Trophoblast cell (in vitro differentiated cells and primary cell): ENCODE measurements at regions not wholly inside any gene's neighbourhood (a gene's known extent, or its start where the extent isn't known, plus 50 kb on each side); places are given as distances from the start of the nearest gene placed in this dataset.
A peak's percentile ranks its signal among the peaks of the same experiment; 100 is the strongest.

Experiments
- DNase-seq, 2 donors: peaks; one replicate each; pipeline ENCODE4 v3.0.0-alpha.2; 2016
- H2AFZ ChIP-seq: 2 replicates; pipeline ENCODE4 v1.6.1; 2013; ENCODE audit warnings: low read length, moderate library complexity, mild to moderate bottlenecking; ENCODE audit not compliant: insufficient read depth, poor library complexity
- H2AK5ac ChIP-seq: 2 replicates; pipeline ENCODE4 v1.6.1; 2013; ENCODE audit warnings: mild to moderate bottlenecking, low read length
- H2BK120ac ChIP-seq: 2 replicates; pipeline ENCODE4 v1.6.1; 2013; ENCODE audit warnings: low read length, mild to moderate bottlenecking, moderate library complexity; ENCODE audit not compliant: insufficient read depth, poor library complexity
- H2BK12ac ChIP-seq: 2 replicates; pipeline ENCODE4 v1.6.1; 2013; ENCODE audit warnings: mild to moderate bottlenecking, low read length, moderate library complexity
- H2BK5ac ChIP-seq: 2 replicates; pipeline ENCODE4 v1.6.1; 2013; ENCODE audit warnings: low read length, low read depth, moderate library complexity, mild to moderate bottlenecking; ENCODE audit not compliant: poor library complexity
- H3K14ac ChIP-seq: 2 replicates; pipeline ENCODE4 v1.6.1; 2013; ENCODE audit warnings: mild to moderate bottlenecking, low read length
- H3K18ac ChIP-seq: 2 replicates; pipeline ENCODE4 v1.6.1; 2013; ENCODE audit warnings: mild to moderate bottlenecking, low read length
- H3K23ac ChIP-seq: 2 replicates; pipeline ENCODE4 v1.6.1; 2013; ENCODE audit warnings: low read length
- H3K27ac ChIP-seq: 2 replicates; pipeline ENCODE4 v1.5.1; 2013; ENCODE audit warnings: low read depth, mild to moderate bottlenecking, inconsistent platforms, low read length, moderate library complexity
- H3K27me3 ChIP-seq: 2 replicates; pipeline ENCODE4 v1.6.1; 2013; ENCODE audit warnings: inconsistent platforms, mild to moderate bottlenecking, low read length, moderate library complexity; ENCODE audit not compliant: insufficient read depth
- H3K36me3 ChIP-seq, 2 experiments: 1 replicate in 1 of 2; 2 replicates in 1 of 2; pipeline ENCODE4 v1.6.1; 2013; ENCODE audit warnings: low read length in 2 of 2, mild to moderate bottlenecking in 2 of 2, moderate library complexity in 1 of 2; ENCODE audit not compliant: insufficient read depth in 2 of 2, control insufficient read depth in 1 of 2
- H3K4ac ChIP-seq: 2 replicates; pipeline ENCODE4 v1.6.1; 2013; ENCODE audit warnings: low read depth, mild to moderate bottlenecking, low read length, moderate library complexity
- H3K4me1 ChIP-seq, 2 experiments: 1 replicate in 1 of 2; 2 replicates in 1 of 2; pipeline ENCODE4 v1.6.1; 2013; ENCODE audit warnings: low read length in 2 of 2, mild to moderate bottlenecking in 2 of 2, moderate library complexity in 1 of 2; ENCODE audit not compliant: insufficient read depth in 2 of 2, control insufficient read depth in 1 of 2
- H3K4me2 ChIP-seq: 2 replicates; pipeline ENCODE4 v1.6.1; 2013; ENCODE audit warnings: inconsistent platforms, mild to moderate bottlenecking, low read length, moderate library complexity
- H3K4me3 ChIP-seq: 2 replicates; pipeline ENCODE4 v1.5.1; 2013; ENCODE audit warnings: mild to moderate bottlenecking, low read depth, low read length, inconsistent platforms
- H3K79me1 ChIP-seq: one replicate; pipeline ENCODE4 v1.6.1; 2013; ENCODE audit warnings: low read length
- H3K79me2 ChIP-seq: 2 replicates; pipeline ENCODE4 v1.6.1; 2013; ENCODE audit warnings: low read length, mild to moderate bottlenecking; ENCODE audit not compliant: control insufficient read depth, insufficient read depth, poor library complexity
- H3K9ac ChIP-seq: 2 replicates; pipeline ENCODE4 v1.6.1; 2013; ENCODE audit warnings: mild to moderate bottlenecking, low read length
- H3K9me3 ChIP-seq: 2 replicates; pipeline ENCODE4 v1.6.1; 2013; ENCODE audit warnings: low read depth, mild to moderate bottlenecking, control low read depth, inconsistent platforms, low read length; ENCODE audit not compliant: insufficient read depth
- H4K12ac ChIP-seq: 2 replicates; pipeline ENCODE4 v1.6.1; 2013; ENCODE audit warnings: low read depth, mild to moderate bottlenecking, low read length, moderate library complexity
- H4K8ac ChIP-seq: 2 replicates; pipeline ENCODE4 v1.6.1; 2013; ENCODE audit warnings: low read depth, mild to moderate bottlenecking, low read length, moderate library complexity
- H4K91ac ChIP-seq: one replicate; pipeline ENCODE4 v1.6.1; 2013; ENCODE audit warnings: low read depth, mild to moderate bottlenecking, low read length, moderate library complexity
- WGBS: extraction: QIAGEN DNeasy Blood & Tissue Kit; methylation state at CpG from one replicate; pipeline ENCODE4 v1.1.7; 2013; ENCODE audit warnings: missing lambda C conversion rate; ENCODE audit not compliant: insufficient read length, insufficient coverage; ENCODE audit errors: extremely low coverage; 5-methylcytosine and 5-hydroxymethylcytosine counted together

DNA sequence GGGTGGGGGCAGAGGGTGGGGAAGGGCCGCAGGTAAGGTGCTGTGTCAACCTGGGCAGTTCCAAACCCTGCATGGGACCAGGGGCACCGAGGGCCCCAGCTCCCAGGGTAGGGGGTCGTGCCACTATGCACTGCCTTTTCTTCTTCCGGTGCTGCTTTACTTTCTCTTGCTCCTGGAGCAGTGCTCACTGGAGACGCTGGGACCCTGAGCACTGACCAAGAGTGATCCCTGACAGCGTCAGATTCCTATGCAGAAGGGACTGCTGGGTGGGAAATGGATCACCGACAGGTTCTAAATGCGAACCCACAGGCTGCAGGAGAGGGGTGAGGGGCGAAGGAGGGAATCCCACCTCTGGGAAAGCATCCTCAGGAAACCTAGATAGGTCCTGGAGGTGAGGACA lies 470.1 kb downstream of the SOX9 start:
- Histone ChIP-seq H2AFZ (no peak overlapping the region), H3K4me1 (peaks cover 5 to 10% of the 10 kb centered on the region in 2 experiments), H3K9me3 (peaks cover 2% of the 10 kb centered on the region), H3K18ac (no peak overlapping the region), H3K27me3 (peaks cover 19% of the 10 kb centered on the region), H3K9ac (no peak overlapping the region), H3K14ac (no peak overlapping the region), H2BK5ac (no peak overlapping the region), H3K23ac (peak overlapping the region; percentile 38), H4K91ac (no peak overlapping the region), H4K12ac (no peak overlapping the region), H3K79me2 (no peaks in the 10 kb centered on the region), H2AK5ac (no peak overlapping the region), H3K79me1 (no peaks in the 10 kb centered on the region), H3K4ac (no peak overlapping the region), H3K4me2 (peak overlapping the region; percentile 95), H3K27ac (no peak overlapping the region), H2BK12ac (no peak overlapping the region), H3K4me3 (no peak overlapping the region), H2BK120ac (no peak overlapping the region), H4K8ac (no peak overlapping the region), H3K36me3 (no peaks in the 10 kb centered on the region)
- WGBS, result no CpG with 5 or more reads among the region's 9 CpGs
- no peak for DNase-seq

DNA sequence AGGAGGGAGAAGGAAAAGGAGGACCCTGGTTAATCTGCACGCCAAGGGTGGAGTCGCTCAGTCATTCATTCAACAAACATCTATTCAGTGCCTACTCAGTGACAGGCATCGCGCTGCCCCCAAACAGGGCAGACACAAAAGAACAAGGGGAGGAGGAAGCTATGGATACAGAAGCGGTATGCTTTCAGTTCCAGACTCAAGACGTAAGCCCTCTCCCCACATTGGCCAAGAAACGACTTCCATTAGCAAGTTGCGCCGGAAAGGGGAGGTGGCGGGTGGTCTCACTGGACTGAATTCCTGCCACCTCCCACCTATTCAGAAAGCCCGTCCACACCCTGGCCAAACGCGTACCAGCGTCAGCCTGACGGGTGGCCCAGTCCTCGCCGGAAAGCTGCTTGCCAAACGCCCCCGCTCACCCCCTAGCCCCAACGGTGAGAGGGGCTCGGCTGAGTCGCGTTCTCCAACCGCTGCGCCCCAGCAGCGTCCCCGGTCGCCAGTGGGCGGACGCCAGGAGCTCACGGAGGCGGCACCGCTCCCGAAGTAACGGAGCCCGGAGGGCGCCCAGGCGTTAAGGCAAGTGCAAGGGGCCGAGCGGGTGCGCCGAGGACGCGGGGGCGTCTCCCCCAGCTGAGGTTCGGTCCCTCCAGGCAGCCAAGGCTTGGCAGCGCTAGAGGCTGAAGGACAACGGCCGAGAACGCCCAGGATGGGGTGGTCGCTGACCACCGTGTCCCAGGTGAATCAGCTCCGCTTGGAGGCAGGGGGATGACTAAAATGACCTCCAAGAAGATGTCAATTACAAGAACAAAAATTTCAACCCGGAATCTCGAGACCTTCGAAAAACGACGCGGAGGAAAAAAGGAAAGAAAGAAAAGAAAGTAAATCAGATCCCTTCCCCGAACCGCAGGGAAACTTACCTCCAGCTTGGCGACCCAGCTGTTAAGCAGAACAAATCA lies 470.7 kb downstream of the SOX9 start:
- no peak overlapping the region for H2AFZ ChIP-seq
- H4K91ac ChIP-seq, result no peak overlapping the region
- peak overlapping the region; percentile 95 for H3K4me2 ChIP-seq
- H2AK5ac ChIP-seq, result no peak overlapping the region
- H3K79me1 ChIP-seq, result no peaks in the 10 kb centered on the region
- no peak overlapping the region for H3K27ac ChIP-seq
- no peak overlapping the region for H2BK12ac ChIP-seq
- WGBS, result no CpG with 5 or more reads among the region's 62 CpGs
- H3K27me3 ChIP-seq, result peaks cover 19% of the 10 kb centered on the region
- H3K14ac ChIP-seq, result no peak overlapping the region
- no peak overlapping the region for H2BK5ac ChIP-seq
- no peak overlapping the region for H4K12ac ChIP-seq
- no peak overlapping the region for H3K4ac ChIP-seq
- no peak overlapping the region for H3K9ac ChIP-seq
- no peak overlapping the region for H4K8ac ChIP-seq
- DNase-seq, result peak in 1 of 2 donors; percentile 27
- H3K9me3 ChIP-seq, result peaks cover 2% of the 10 kb centered on the region
- peak overlapping the region; percentile 71 for H3K4me3 ChIP-seq
- no peaks in the 10 kb centered on the region for H3K79me2 ChIP-seq
- no peak overlapping the region for H3K18ac ChIP-seq
- no peaks in the 10 kb centered on the region for H3K36me3 ChIP-seq
- H2BK120ac ChIP-seq, result no peak overlapping the region
- H3K23ac ChIP-seq, result no peak overlapping the region
- H3K4me1 ChIP-seq, result peaks cover 5 to 10% of the 10 kb centered on the region in 2 experiments

DNA sequence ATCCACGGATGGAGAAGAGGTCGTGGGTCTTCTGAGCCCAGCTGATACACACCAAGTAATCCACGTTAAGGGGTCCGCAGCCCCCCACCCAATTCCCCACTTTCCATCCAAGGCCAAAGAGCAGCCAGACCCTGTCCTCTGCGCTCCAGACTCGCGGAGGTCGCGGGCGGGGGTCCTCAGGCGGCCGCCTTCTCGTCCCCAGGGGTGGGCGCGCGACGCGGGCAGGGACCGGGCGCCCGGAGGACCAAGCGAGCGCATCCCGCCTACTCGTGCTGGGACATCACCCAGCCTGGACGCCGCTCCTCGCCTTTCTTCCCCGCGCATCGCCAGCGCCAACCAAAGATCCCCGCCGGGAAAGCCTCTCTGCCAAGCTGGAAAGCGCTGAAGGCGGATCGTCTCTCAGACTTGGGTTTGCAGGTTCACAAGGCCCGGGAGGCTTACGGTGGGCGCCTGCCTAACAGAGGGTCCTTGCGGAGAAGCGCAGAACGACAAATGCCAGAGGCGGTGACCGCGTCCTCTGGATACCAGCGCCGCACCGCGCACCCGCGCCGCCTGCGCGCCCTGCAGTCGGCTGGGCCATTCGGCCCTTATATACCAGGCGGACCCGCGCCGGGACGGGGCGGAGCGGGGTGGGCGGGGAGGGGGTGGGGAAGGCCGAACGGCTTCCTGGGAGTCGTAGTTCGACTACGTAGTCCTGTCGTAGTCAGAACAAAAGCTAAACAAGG lies 471.6 kb downstream of the SOX9 start:
- H3K27ac ChIP-seq, result no peak overlapping the region
- no peak overlapping the region for H4K8ac ChIP-seq
- no peak overlapping the region for H2AK5ac ChIP-seq
- peak; percentile 67 to 88 for DNase-seq
- H2BK5ac ChIP-seq, result no peak overlapping the region
- H3K14ac ChIP-seq, result peak overlapping the region; percentile 16
- no peaks in the 10 kb centered on the region for H3K36me3 ChIP-seq
- H3K9ac ChIP-seq, result no peak overlapping the region
- peak overlapping the region; percentile 71 for H3K4me3 ChIP-seq
- no peaks in the 10 kb centered on the region for H3K79me1 ChIP-seq
- peak overlapping the region; percentile 95 for H3K4me2 ChIP-seq
- H2BK12ac ChIP-seq, result no peak overlapping the region
- peaks cover 5 to 10% of the 10 kb centered on the region in 2 experiments for H3K4me1 ChIP-seq
- H2BK120ac ChIP-seq, result no peak overlapping the region
- no peak overlapping the region for H3K4ac ChIP-seq
- peaks cover 19% of the 10 kb centered on the region for H3K27me3 ChIP-seq
- no peak overlapping the region for H4K91ac ChIP-seq
- H3K18ac ChIP-seq, result no peak overlapping the region
- WGBS, result no CpG with 5 or more reads among the region's 71 CpGs
- H2AFZ ChIP-seq, result no peak overlapping the region
- no peaks in the 10 kb centered on the region for H3K79me2 ChIP-seq
- peaks cover 2% of the 10 kb centered on the region for H3K9me3 ChIP-seq
- H4K12ac ChIP-seq, result no peak overlapping the region
- no peak overlapping the region for H3K23ac ChIP-seq

DNA sequence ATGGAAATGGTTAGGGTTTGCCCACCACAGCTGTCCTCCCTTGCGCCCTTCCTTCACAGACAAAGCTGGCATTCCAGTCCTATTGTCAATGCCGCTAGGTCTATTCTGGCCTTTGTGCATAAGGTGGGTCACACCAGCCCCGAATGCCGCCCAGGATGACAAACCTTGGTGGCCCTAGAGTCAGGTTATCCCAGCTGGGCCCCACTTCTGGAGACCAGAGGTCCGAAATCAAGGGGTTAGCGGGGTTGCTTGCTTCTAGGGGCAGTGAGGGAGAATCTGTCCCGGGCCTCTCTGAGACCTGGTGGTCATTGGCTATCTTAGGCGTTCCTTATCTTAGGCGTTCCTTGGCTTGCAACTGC lies 472.1 kb downstream of the SOX9 start:
- H4K91ac ChIP-seq, result no peak overlapping the region
- no peak overlapping the region for H3K4me3 ChIP-seq
- WGBS, result no CpG with 5 or more reads among the region's 9 CpGs

More for the DNA sequence above, 472.1 kb downstream of the SOX9 start:
- H3K4ac ChIP-seq, result no peak overlapping the region
- H3K27me3 ChIP-seq, result peaks cover 19% of the 10 kb centered on the region
- H3K9ac ChIP-seq, result no peak overlapping the region
- no peak overlapping the region for H2BK5ac ChIP-seq
- H3K4me2 ChIP-seq, result peak overlapping the region; percentile 6
- H3K79me1 ChIP-seq, result no peaks in the 10 kb centered on the region
- H2BK12ac ChIP-seq, result no peak overlapping the region
- H3K27ac ChIP-seq, result no peak overlapping the region
- no peak overlapping the region for H3K14ac ChIP-seq
- no peak overlapping the region for H3K23ac ChIP-seq
- H3K9me3 ChIP-seq, result peaks cover 2% of the 10 kb centered on the region
- no peak overlapping the region for H4K12ac ChIP-seq
- no peaks in the 10 kb centered on the region for H3K36me3 ChIP-seq
- H2BK120ac ChIP-seq, result no peak overlapping the region
- H4K8ac ChIP-seq, result no peak overlapping the region
- H3K18ac ChIP-seq, result no peak overlapping the region
- no peak for DNase-seq
- H2AFZ ChIP-seq, result no peak overlapping the region
- no peaks in the 10 kb centered on the region for H3K79me2 ChIP-seq
- H2AK5ac ChIP-seq, result no peak overlapping the region
- peaks cover 5 to 10% of the 10 kb centered on the region in 2 experiments for H3K4me1 ChIP-seq
